C4-2B (cell line): ENCODE measurements at regions not wholly inside any gene's neighbourhood (a gene's known extent, or its start where the extent isn't known, plus 50 kb on each side); places are given as distances from the start of the nearest gene placed in this dataset.

ENCODE experiments used
- ZFX ChIP-seq: fragments of 450-650 bp; IDR thresholded peaks from 2 replicates; pipeline ENCODE4 v1.6.1; 2017
- TF ChIP-seq, protein P1 (sequence below): fragments of 450-650 bp; conservative IDR thresholded peaks from 2 replicates; pipeline ENCODE4 v1.5.1; 2017; ENCODE audit warnings: mild to moderate bottlenecking

- TF ChIP-seq, protein P1, sequence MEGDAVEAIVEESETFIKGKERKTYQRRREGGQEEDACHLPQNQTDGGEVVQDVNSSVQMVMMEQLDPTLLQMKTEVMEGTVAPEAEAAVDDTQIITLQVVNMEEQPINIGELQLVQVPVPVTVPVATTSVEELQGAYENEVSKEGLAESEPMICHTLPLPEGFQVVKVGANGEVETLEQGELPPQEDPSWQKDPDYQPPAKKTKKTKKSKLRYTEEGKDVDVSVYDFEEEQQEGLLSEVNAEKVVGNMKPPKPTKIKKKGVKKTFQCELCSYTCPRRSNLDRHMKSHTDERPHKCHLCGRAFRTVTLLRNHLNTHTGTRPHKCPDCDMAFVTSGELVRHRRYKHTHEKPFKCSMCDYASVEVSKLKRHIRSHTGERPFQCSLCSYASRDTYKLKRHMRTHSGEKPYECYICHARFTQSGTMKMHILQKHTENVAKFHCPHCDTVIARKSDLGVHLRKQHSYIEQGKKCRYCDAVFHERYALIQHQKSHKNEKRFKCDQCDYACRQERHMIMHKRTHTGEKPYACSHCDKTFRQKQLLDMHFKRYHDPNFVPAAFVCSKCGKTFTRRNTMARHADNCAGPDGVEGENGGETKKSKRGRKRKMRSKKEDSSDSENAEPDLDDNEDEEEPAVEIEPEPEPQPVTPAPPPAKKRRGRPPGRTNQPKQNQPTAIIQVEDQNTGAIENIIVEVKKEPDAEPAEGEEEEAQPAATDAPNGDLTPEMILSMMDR: no peak
- TF ChIP-seq ZFX: no peak
Observed at GRCh38 chr4:11931266-11931820, 502.6 kb upstream of the HS3ST1 start.
